SK-N-SH treated with all-trans-retinoic acid at 6 μM for 48 hours (cell line): ENCODE measurements at regions not wholly inside any gene's neighbourhood (a gene's known extent, or its start where the extent isn't known, plus 50 kb on each side); places are given as distances from the start of the nearest gene placed in this dataset.

Experiments used
- ATAC-seq: fragments of 200-7000 bp; cut with Tn5 transposase; 3 replicates; pipeline ENCODE4 v1.9.1; 2020; ENCODE audit warnings: mild to moderate bottlenecking, moderate library complexity
- BACH2 ChIP-seq: fragments of 250-450 bp; sonication (Bioruptor Pico); IDR thresholded peaks from 2 replicates; pipeline ENCODE4 v1.9.0; 2021; ENCODE audit warnings: mild to moderate bottlenecking, borderline replicate concordance
- CSDC2 ChIP-seq: fragments of 250-450 bp; sonication (Bioruptor Pico); IDR thresholded peaks from 2 replicates; pipeline ENCODE4 v1.5.0; 2020; ENCODE audit warnings: mild to moderate bottlenecking, moderate library complexity
- ESRRG ChIP-seq: fragments of 250-450 bp; sonication (Bioruptor Pico); IDR thresholded peaks from 2 replicates; pipeline ENCODE4 v1.6.1; 2021; ENCODE audit warnings: mild to moderate bottlenecking
- GLIS3 ChIP-seq: fragments of 250-450 bp; sonication (Bioruptor Pico); IDR thresholded peaks from 2 replicates; pipeline ENCODE4 v1.5.0; 2020; ENCODE audit warnings: mild to moderate bottlenecking, moderate library complexity
- ISL1 ChIP-seq: fragments of 250-450 bp; sonication (Bioruptor Pico); IDR thresholded peaks from 2 replicates; pipeline ENCODE4 v2.1.2; 2022; ENCODE audit warnings: mild to moderate bottlenecking, moderate library complexity
- OSR1 ChIP-seq: fragments of 250-450 bp; sonication (Bioruptor Pico); IDR thresholded peaks from 2 replicates; pipeline ENCODE4 v1.8.0; 2022; ENCODE audit warnings: moderate library complexity, mild to moderate bottlenecking, inconsistent platforms
- TCF4 ChIP-seq: fragments of 250-450 bp; sonication (Bioruptor Pico); IDR thresholded peaks from 2 replicates; pipeline ENCODE4 v1.8.0; 2021; ENCODE audit warnings: mild to moderate bottlenecking, moderate library complexity, borderline replicate concordance
- TOX ChIP-seq: fragments of 250-450 bp; sonication (Bioruptor Pico); IDR thresholded peaks from 2 replicates; pipeline ENCODE4 v1.8.0; 2021; ENCODE audit warnings: mild to moderate bottlenecking, moderate library complexity, borderline replicate concordance
- ZFP3 ChIP-seq: fragments of 250-450 bp; sonication (Bioruptor Pico); IDR thresholded peaks from 2 replicates; pipeline ENCODE4 v1.5.0; 2020; ENCODE audit warnings: mild to moderate bottlenecking, moderate library complexity
- ZNF565 ChIP-seq: fragments of 450-650 bp; formaldehyde crosslinking; conservative IDR thresholded peaks from 2 replicates; pipeline ENCODE4 v1.5.0; 2020; ENCODE audit warnings: low read depth, mild to moderate bottlenecking, moderate library complexity
- ZNF70 ChIP-seq: fragments of 450-650 bp; formaldehyde crosslinking; IDR thresholded peaks from 2 replicates; pipeline ENCODE4 v1.5.0; 2020; ENCODE audit warnings: mild to moderate bottlenecking, moderate library complexity
- ZNF8 ChIP-seq: fragments of 450-650 bp; formaldehyde crosslinking; IDR thresholded peaks from 2 replicates; pipeline ENCODE4 v1.5.0; 2020; ENCODE audit warnings: mild to moderate bottlenecking, moderate library complexity
- TF ChIP-seq, protein P1 (sequence below): fragments of 250-450 bp; sonication (Bioruptor Pico); IDR thresholded peaks from 2 replicates; pipeline ENCODE4 v1.8.0; 2020; ENCODE audit warnings: mild to moderate bottlenecking, moderate library complexity, borderline replicate concordance
- TF ChIP-seq, protein P2 (sequence below): fragments of 250-450 bp; sonication (Bioruptor Pico); IDR thresholded peaks from 2 replicates; pipeline ENCODE4 v1.5.0; 2020; ENCODE audit warnings: mild to moderate bottlenecking, moderate library complexity
- TF ChIP-seq, protein P3 (sequence below): fragments of 250-450 bp; sonication (Bioruptor Pico); IDR thresholded peaks from 2 replicates; pipeline ENCODE4 v1.8.0; 2021; ENCODE audit warnings: low read depth, mild to moderate bottlenecking, moderate library complexity, borderline replicate concordance

DNA sequence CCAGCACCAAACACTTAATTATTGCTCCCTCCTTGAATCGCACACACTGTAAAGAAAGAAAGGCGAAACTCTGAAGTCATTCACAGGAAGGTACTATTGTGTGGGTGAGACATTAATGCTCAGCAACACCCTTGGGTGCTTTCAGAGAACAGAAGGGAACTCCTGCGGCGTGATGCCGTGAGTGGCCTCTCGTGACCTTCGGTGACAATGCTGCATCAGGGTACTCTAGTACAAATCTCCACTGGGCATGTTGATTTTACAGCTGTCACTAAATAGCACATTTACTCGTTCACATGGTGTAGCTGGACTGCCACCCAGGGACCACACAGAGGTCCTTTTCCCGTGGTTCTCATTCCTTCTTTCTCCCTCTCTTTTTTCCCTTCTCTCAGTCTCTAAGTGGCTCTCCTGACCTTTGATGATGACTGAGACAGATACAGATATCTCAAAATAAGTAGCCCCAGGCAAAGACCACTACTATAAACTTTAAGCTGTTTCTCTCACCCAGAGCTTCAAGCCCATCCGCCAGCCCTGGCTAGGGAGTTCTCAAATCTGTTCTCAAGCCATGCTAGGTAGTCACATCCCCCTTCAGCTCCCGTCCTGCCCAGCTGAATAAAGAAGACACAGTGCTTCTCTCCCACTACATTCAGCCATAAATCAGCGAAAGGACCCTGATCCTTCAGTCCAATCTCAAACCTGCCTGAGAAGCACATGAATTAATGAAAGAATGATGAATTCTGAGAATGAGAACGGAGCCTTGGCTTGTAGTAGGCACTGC, 223.4 kb upstream of the FMN2 start:
- ATAC-seq, result no peak; the same call in 2 of the 3 replicates

DNA sequence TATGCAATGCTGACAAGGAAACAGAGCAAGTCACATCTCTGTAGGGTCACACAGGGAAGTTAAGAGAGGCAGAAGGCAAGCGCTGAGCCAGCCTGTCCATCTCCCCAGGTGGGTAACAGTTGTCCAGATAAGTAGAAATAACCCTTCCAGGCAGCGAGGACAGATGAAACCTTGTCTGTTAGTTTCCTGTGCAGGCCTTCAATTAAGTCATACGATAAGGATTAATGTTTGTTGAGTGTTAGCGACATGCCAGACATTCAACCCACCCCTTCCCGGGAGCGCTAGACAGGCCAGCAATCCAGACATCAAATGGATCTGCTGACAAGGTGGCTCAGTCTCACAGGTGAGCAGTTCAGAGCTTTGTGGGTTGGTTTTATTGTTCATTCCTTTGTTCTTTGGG, 221.5 kb upstream of the FMN2 start:
- ATAC-seq, result no peak; the same call in 2 of the 3 replicates

More for the DNA sequence above, 223.4 kb upstream of the FMN2 start:
- TF ChIP-seq, protein P1, sequence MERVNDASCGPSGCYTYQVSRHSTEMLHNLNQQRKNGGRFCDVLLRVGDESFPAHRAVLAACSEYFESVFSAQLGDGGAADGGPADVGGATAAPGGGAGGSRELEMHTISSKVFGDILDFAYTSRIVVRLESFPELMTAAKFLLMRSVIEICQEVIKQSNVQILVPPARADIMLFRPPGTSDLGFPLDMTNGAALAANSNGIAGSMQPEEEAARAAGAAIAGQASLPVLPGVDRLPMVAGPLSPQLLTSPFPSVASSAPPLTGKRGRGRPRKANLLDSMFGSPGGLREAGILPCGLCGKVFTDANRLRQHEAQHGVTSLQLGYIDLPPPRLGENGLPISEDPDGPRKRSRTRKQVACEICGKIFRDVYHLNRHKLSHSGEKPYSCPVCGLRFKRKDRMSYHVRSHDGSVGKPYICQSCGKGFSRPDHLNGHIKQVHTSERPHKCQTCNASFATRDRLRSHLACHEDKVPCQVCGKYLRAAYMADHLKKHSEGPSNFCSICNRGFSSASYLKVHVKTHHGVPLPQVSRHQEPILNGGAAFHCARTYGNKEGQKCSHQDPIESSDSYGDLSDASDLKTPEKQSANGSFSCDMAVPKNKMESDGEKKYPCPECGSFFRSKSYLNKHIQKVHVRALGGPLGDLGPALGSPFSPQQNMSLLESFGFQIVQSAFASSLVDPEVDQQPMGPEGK (CRISPR knock-in tag), result no peak
- TF ChIP-seq ISL1 (CRISPR knock-in tag) (no peak), ZNF70 (CRISPR knock-in tag) (no peak), ZNF565 (no peak), TOX (CRISPR knock-in tag) (no peak), ESRRG (CRISPR knock-in tag) (no peak), ZFP3 (CRISPR knock-in tag) (no peak), ZNF8 (CRISPR knock-in tag) (no peak)
- TF ChIP-seq, protein P2, sequence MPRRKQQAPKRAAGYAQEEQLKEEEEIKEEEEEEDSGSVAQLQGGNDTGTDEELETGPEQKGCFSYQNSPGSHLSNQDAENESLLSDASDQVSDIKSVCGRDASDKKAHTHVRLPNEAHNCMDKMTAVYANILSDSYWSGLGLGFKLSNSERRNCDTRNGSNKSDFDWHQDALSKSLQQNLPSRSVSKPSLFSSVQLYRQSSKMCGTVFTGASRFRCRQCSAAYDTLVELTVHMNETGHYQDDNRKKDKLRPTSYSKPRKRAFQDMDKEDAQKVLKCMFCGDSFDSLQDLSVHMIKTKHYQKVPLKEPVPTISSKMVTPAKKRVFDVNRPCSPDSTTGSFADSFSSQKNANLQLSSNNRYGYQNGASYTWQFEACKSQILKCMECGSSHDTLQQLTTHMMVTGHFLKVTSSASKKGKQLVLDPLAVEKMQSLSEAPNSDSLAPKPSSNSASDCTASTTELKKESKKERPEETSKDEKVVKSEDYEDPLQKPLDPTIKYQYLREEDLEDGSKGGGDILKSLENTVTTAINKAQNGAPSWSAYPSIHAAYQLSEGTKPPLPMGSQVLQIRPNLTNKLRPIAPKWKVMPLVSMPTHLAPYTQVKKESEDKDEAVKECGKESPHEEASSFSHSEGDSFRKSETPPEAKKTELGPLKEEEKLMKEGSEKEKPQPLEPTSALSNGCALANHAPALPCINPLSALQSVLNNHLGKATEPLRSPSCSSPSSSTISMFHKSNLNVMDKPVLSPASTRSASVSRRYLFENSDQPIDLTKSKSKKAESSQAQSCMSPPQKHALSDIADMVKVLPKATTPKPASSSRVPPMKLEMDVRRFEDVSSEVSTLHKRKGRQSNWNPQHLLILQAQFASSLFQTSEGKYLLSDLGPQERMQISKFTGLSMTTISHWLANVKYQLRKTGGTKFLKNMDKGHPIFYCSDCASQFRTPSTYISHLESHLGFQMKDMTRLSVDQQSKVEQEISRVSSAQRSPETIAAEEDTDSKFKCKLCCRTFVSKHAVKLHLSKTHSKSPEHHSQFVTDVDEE (CRISPR knock-in tag), result no peak

DNA sequence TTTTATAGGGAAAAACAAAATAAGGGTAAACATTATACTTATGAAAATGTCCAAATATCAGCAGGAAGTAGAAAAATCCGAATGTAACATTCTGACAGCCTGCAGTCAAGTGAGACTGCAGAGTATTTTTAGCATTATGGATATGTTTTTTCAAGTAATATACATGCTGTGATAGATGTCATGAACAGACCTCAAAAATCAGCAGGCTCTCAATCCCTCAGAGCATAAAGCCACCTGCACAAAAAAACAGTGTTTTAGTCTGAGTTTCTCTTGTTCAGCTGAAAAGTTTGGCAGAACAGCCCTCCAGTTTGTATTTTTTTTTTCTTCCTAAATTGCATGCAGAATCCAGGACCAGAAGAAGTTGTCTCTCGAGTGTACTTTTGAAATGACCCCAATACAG, 219.1 kb upstream of the FMN2 start:
- no peak for ATAC-seq
- TF ChIP-seq ISL1 (CRISPR knock-in tag) (no peak), BACH2 (CRISPR knock-in tag) (no peak), TCF4 (no peak), ZFP3 (CRISPR knock-in tag) (no peak), OSR1 (CRISPR knock-in tag) (no peak), GLIS3 (CRISPR knock-in tag) (no peak)
- TF ChIP-seq, protein P1 (CRISPR knock-in tag), result no peak
- TF ChIP-seq, protein P2 (CRISPR knock-in tag), result no peak
- TF ChIP-seq, protein P3, sequence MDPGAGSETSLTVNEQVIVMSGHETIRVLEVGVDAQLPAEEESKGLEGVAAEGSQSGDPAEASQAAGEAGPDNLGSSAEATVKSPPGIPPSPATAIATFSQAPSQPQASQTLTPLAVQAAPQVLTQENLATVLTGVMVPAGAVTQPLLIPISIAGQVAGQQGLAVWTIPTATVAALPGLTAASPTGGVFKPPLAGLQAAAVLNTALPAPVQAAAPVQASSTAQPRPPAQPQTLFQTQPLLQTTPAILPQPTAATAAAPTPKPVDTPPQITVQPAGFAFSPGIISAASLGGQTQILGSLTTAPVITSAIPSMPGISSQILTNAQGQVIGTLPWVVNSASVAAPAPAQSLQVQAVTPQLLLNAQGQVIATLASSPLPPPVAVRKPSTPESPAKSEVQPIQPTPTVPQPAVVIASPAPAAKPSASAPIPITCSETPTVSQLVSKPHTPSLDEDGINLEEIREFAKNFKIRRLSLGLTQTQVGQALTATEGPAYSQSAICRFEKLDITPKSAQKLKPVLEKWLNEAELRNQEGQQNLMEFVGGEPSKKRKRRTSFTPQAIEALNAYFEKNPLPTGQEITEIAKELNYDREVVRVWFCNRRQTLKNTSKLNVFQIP (CRISPR knock-in tag), result no peak

More for the DNA sequence above, 221.5 kb upstream of the FMN2 start:
- TF ChIP-seq BACH2 (CRISPR knock-in tag) (no peak), CSDC2 (CRISPR knock-in tag) (no peak), ISL1 (CRISPR knock-in tag) (no peak), ZNF565 (no peak), ZNF8 (CRISPR knock-in tag) (no peak), TCF4 (peak; percentile 22; the same call in 1 of the 2 replicates)
- TF ChIP-seq, protein P1 (CRISPR knock-in tag), result no peak
- TF ChIP-seq, protein P2 (CRISPR knock-in tag), result peak; percentile 90
